Adrenal gland (tissue), 9 donors: ENCODE measurements at regions not wholly inside any gene's neighbourhood (a gene's known extent, or its start where the extent isn't known, plus 50 kb on each side); places are given as distances from the start of the nearest gene placed in this dataset.

Source experiments
- DNase-seq, 7 donors: peaks; one replicate each; pipeline ENCODE4 v3.0.0-alpha.2; 2019 to 2020
- H3K27ac ChIP-seq, 5 donors: fragments of 200-600 bp; sonication (generic) in 4 of 5; 1 replicate in 3 of 5; 2 replicates in 2 of 5; pipeline versions ENCODE4 v1.5.1 to v1.8.0; 2016 to 2020; ENCODE audit warnings: mild to moderate bottlenecking in 1 of 5
- H3K27me3 ChIP-seq: fragments of 200-600 bp; 2 replicates; pipeline ENCODE4 v1.8.0; 2021
- H3K36me3 ChIP-seq, 2 donors: fragments of 200-600 bp; replicated peaks in 1 of 2; 1 replicate in 1 of 2; 2 replicates in 1 of 2; pipeline versions ENCODE4 v1.5.1 to v1.8.0; 2018 to 2022
- H3K4me1 ChIP-seq, 2 donors: fragments of 200-600 bp; replicated peaks in 1 of 2; 1 replicate in 1 of 2; 2 replicates in 1 of 2; pipeline versions ENCODE4 v1.5.1 to v1.8.0; 2018 to 2021
- H3K4me3 ChIP-seq, 4 donors: fragments of 200-600 bp; sonication (generic) in 3 of 4; one replicate each; pipeline ENCODE4 v1.5.1; 2016 to 2018
- H3K9me3 ChIP-seq, 3 donors: fragments of 200-600 bp; sonication (generic) in 1 of 3; replicated peaks in 1 of 3; 1 replicate in 2 of 3; 2 replicates in 1 of 3; pipeline versions ENCODE4 v1.5.1 to v1.8.0; 2016 to 2021
- CTCF ChIP-seq, 6 experiments: fragments of 450-650 bp in 4 of 6; fragments of 200-600 bp in 2 of 6; sonication (generic) in 1 of 6; IDR thresholded peaks; 1 replicate in 5 of 6; 2 replicates in 1 of 6; pipeline versions ENCODE4 v1.5.1 to v1.8.0; 2016 to 2021; ENCODE audit warnings: antibody characterized with exemption in 6 of 6, mild to moderate bottlenecking in 2 of 6, moderate library complexity in 1 of 6
- POLR2A ChIP-seq, 2 donors: fragments of 450-650 bp; IDR thresholded peaks; one replicate each; pipeline ENCODE4 v1.6.1; 2017; ENCODE audit warnings: antibody characterized with exemption in 2 of 2, mild to moderate bottlenecking in 2 of 2, moderate library complexity in 1 of 2
- WGBS, 4 donors: extraction: QIAGEN DNeasy Blood & Tissue Kit in 2 of 4; methylation state at CpG; one replicate each; pipeline versions ENCODE4 v1.1.5 to v1.1.7; 2013 to 2017; 5-methylcytosine and 5-hydroxymethylcytosine counted together
- intact Hi-C, 2 donors: fragments of 100-400 bp; cut with DNase I; formaldehyde crosslinking; loops; one replicate each; pipeline versions ENCODE4 v1.14.1 to v1.15.0; 2022 to 2023
- donor health status: healthy with polysubstance abuse.
- donor health status: Bipolar disorder and iron deficiency.
- donor health status: DM: yes; HTN: yes; CAD: no.
- donor health status: DM: no; HTN: no; CAD: no.
- donor health status: DM: no; HTN: no; CAD: no.

GRCh38 chr14:98173305-98173704 lies 1098.7 kb downstream of the BCL11B start:
- 63 to 79% (median 69%) methylated on average over 7 of the region's 7 CpGs for WGBS, 4 donors
- Histone ChIP-seq H3K4me3 (no peak overlapping the region), H3K4me1 (no peaks in the 10 kb centered on the region), H3K27me3 (no peaks in the 10 kb centered on the region), H3K9me3 (no peaks in the 10 kb centered on the region), H3K36me3 (no peaks in the 10 kb centered on the region), H3K27ac (no peak overlapping the region)
- no peak for DNase-seq
- TF ChIP-seq CTCF (IDR thresholded peaks at IDR 0.05) = no peak
- no peak for TF ChIP-seq POLR2A (IDR thresholded peaks at IDR 0.05)
- intact Hi-C loops = no loop called here

- intact Hi-C loops = no loop called here
- Histone ChIP-seq H3K9me3 (no peaks in the 10 kb centered on the region), H3K4me1 (no peaks in the 10 kb centered on the region), H3K27me3 (no peaks in the 10 kb centered on the region), H3K36me3 (no peaks in the 10 kb centered on the region), H3K27ac (no peak overlapping the region), H3K4me3 (no peak overlapping the region)
- DNase-seq = no peak
- 51 to 85% (median 85%) methylated on average over 2 of the region's 2 CpGs; no CpG with 5 or more reads in 1 of the 4 donors for WGBS, 4 donors
- no peak for TF ChIP-seq CTCF (IDR thresholded peaks at IDR 0.05)
- no peak for TF ChIP-seq POLR2A (IDR thresholded peaks at IDR 0.05)
Measured at GRCh38 chr14:98174041-98174440, 1098.0 kb downstream of the BCL11B start.

GRCh38 chr14:98175436-98175835 lies 1096.6 kb downstream of the BCL11B start:
- no peak overlapping the region for H3K27ac ChIP-seq
- no peak for TF ChIP-seq CTCF (IDR thresholded peaks at IDR 0.05)
- TF ChIP-seq POLR2A (IDR thresholded peaks at IDR 0.05) = no peak
- no peaks in the 10 kb centered on the region for H3K9me3 ChIP-seq
- DNase-seq = no peak
- intact Hi-C loops = no loop called here
- WGBS, 4 donors = 85 to 91% (median 87%) methylated on average over 4 of the region's 4 CpGs
- H3K4me1 ChIP-seq = no peaks in the 10 kb centered on the region
- no peaks in the 10 kb centered on the region for H3K27me3 ChIP-seq
- no peak overlapping the region for H3K4me3 ChIP-seq
- H3K36me3 ChIP-seq = no peaks in the 10 kb centered on the region

- intact Hi-C loops = no loop called here
- Histone ChIP-seq H3K36me3 (no peaks in the 10 kb centered on the region), H3K9me3 (no peaks in the 10 kb centered on the region), H3K27ac (no peak overlapping the region), H3K4me1 (no peaks in the 10 kb centered on the region), H3K4me3 (no peak overlapping the region), H3K27me3 (no peaks in the 10 kb centered on the region)
- TF ChIP-seq CTCF (IDR thresholded peaks at IDR 0.05) = no peak
- no peak for TF ChIP-seq POLR2A (IDR thresholded peaks at IDR 0.05)
- DNase-seq = no peak
- WGBS, 4 donors = 69 to 88% (median 81%) methylated on average over 5 of the region's 5 CpGs
Measured at GRCh38 chr14:98175881-98176280, 1096.1 kb downstream of the BCL11B start.
